Gastrocnemius medialis (tissue), 4 donors: ENCODE measurements at regions not wholly inside any gene's neighbourhood (a gene's known extent, or its start where the extent isn't known, plus 50 kb on each side); places are given as distances from the start of the nearest gene placed in this dataset.
"Not testable (repeated sequence)": the region's sequence is repeated elsewhere in the genome, so short reads cannot be mapped to it uniquely, and the experiment has no call there.

ENCODE experiments used
- ATAC-seq, 2 donors: fragments of 150-250 bp; one replicate each; pipeline ENCODE4 v1.9.1; 2016
- DNase-seq, 2 donors: peaks; one replicate each; pipeline ENCODE4 v3.0.0-alpha.2; 2019
- H3K27ac ChIP-seq, 4 donors: fragments of 200-600 bp; sonication (generic); 1 replicate in 1 of 4; 2 replicates in 3 of 4; pipeline ENCODE4 v1.5.1; 2016 to 2018; ENCODE audit warnings: mild to moderate bottlenecking in 2 of 4, moderate library complexity in 1 of 4
- H3K27me3 ChIP-seq, 3 donors: fragments of 200-600 bp; sonication (generic) in 2 of 3; 1 replicate in 1 of 3; 2 replicates in 2 of 3; pipeline versions ENCODE4 v1.5.1 to v1.6.0; 2016 to 2019; ENCODE audit warnings: mild to moderate bottlenecking in 1 of 3, moderate library complexity in 1 of 3
- H3K36me3 ChIP-seq, 2 donors: fragments of 200-600 bp; sonication (generic) in 1 of 2; one replicate each; pipeline ENCODE4 v1.5.1; 2017 to 2018
- H3K4me1 ChIP-seq, 2 donors: fragments of 200-600 bp; sonication (generic) in 1 of 2; one replicate each; pipeline ENCODE4 v1.5.1; 2016 to 2017; ENCODE audit warnings: mild to moderate bottlenecking in 2 of 2
- H3K4me3 ChIP-seq, 4 donors: fragments of 200-600 bp; sonication (generic) in 3 of 4; 1 replicate in 1 of 4; 2 replicates in 3 of 4; pipeline ENCODE4 v1.5.1; 2016 to 2019; ENCODE audit warnings: mild to moderate bottlenecking in 2 of 4
- H3K9me3 ChIP-seq, 3 donors: fragments of 200-600 bp; sonication (generic) in 2 of 3; 1 replicate in 1 of 3; 2 replicates in 2 of 3; pipeline ENCODE4 v1.5.1; 2016 to 2019
- POLR2A ChIP-seq, 2 donors: fragments of 450-650 bp; IDR thresholded peaks; one replicate each; pipeline ENCODE4 v1.6.1; 2017; ENCODE audit warnings: antibody characterized with exemption in 2 of 2, mild to moderate bottlenecking in 2 of 2, moderate library complexity in 2 of 2
- in situ Hi-C, 4 donors: fragments of 200-750 bp; cut with MboI; loops; one replicate each; pipeline versions ENCODE4 v1.15.0 to v1.8.0; 2017; ENCODE audit warnings: low sequenced_read_pairs in 4 of 4
- intact Hi-C: fragments of 100-400 bp; cut with DNase I; formaldehyde crosslinking; loops from one replicate; pipeline ENCODE4 v1.15.1; 2023; ENCODE audit warnings: low total_unique reads
- TF ChIP-seq, protein P1 (sequence below), 5 experiments: fragments of 450-650 bp in 3 of 5; fragments of 200-600 bp in 2 of 5; sonication (generic) in 2 of 5; IDR thresholded peaks in 4 of 5; conservative IDR thresholded peaks in 1 of 5; 1 replicate in 4 of 5; 2 replicates in 1 of 5; pipeline ENCODE4 v1.5.1; 2016 to 2019; ENCODE audit warnings: antibody characterized with exemption in 5 of 5, mild to moderate bottlenecking in 3 of 5, moderate library complexity in 3 of 5

DNA sequence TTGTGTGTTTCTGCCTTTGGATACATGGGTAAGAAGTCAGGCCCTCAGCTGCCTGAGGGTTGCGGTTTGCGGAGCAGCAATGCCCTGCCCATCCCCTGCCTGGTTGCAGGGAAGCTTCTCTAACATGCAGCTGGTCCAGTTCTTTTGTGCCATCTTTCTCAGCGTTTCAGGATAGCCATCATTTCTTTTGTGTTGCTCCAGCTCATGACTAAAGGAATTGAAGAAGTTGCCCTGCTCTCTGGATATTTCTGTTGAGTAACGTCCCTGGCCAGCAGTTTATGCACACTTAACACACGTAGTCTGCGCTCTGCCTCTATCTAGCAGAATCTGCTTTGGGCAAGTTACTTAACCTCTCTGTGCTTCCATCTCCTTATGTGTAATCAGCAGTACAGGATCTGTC is 62.1 kb downstream of the DOP1B start:
- intact Hi-C loops = no loop called here
- in situ Hi-C loops = no loop called here
- ATAC-seq (no peak), DNase-seq (no peak)
- H3K27me3 ChIP-seq = no peaks in the 10 kb centered on the region
- TF ChIP-seq POLR2A (IDR thresholded peaks at IDR 0.05) = no peak
- TF ChIP-seq, protein P1, sequence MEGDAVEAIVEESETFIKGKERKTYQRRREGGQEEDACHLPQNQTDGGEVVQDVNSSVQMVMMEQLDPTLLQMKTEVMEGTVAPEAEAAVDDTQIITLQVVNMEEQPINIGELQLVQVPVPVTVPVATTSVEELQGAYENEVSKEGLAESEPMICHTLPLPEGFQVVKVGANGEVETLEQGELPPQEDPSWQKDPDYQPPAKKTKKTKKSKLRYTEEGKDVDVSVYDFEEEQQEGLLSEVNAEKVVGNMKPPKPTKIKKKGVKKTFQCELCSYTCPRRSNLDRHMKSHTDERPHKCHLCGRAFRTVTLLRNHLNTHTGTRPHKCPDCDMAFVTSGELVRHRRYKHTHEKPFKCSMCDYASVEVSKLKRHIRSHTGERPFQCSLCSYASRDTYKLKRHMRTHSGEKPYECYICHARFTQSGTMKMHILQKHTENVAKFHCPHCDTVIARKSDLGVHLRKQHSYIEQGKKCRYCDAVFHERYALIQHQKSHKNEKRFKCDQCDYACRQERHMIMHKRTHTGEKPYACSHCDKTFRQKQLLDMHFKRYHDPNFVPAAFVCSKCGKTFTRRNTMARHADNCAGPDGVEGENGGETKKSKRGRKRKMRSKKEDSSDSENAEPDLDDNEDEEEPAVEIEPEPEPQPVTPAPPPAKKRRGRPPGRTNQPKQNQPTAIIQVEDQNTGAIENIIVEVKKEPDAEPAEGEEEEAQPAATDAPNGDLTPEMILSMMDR (IDR thresholded peaks at IDR 0.05 in 4 of 5, conservative IDR thresholded peaks at IDR 0.05 in 1 of 5) = no peak
- H3K36me3 ChIP-seq = peaks cover 0 to 66% of the 10 kb centered on the region in 2 donors
- no peaks in the 10 kb centered on the region for H3K4me1 ChIP-seq
- no peak overlapping the region for H3K27ac ChIP-seq
- H3K9me3 ChIP-seq = no peaks in the 10 kb centered on the region
- H3K4me3 ChIP-seq = no peak overlapping the region

DNA sequence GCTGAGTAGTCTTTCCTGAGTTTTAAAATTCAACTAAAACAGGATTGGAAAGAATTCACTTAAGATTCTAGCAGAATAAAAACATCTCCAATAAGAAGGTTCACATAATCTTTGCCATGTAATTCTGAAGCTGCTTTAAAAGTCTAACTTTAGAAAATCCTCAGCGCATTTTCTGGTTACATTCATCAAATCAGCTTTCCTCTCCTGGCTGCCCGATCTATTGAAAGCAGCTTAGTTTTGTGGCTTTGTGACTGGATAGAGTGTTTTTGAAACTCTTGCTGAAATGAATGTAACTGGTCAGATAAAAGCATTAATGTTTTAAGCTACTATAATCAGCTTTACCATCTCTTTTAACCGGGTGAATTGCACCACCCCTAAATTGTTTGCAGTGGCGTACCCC is 66.8 kb downstream of the DOP1B start:
- no peaks in the 10 kb centered on the region for H3K9me3 ChIP-seq
- DNase-seq = no peak
- no peak overlapping the region for H3K27ac ChIP-seq
- H3K4me1 ChIP-seq = no peaks in the 10 kb centered on the region
- no peak for ATAC-seq
- intact Hi-C loops = no loop called here
- TF ChIP-seq, protein P1 (IDR thresholded peaks at IDR 0.05 in 4 of 5, conservative IDR thresholded peaks at IDR 0.05 in 1 of 5) = no peak
- TF ChIP-seq POLR2A (IDR thresholded peaks at IDR 0.05) = no peak
- H3K4me3 ChIP-seq = no peak overlapping the region
- H3K36me3 ChIP-seq = peaks cover 0 to 54% of the 10 kb centered on the region in 2 donors
- in situ Hi-C loops = no loop called here
- H3K27me3 ChIP-seq = no peaks in the 10 kb centered on the region

GRCh38 chr21:36229181-36229580 is 72.6 kb downstream of the DOP1B start:
- DNase-seq (no peak), ATAC-seq (no peak)
- H3K36me3 ChIP-seq = peaks cover 0 to 38% of the 10 kb centered on the region in 2 donors
- H3K27me3 ChIP-seq = no peaks in the 10 kb centered on the region
- no peaks in the 10 kb centered on the region for H3K9me3 ChIP-seq
- in situ Hi-C loops (no loop called here), intact Hi-C loops (no loop called here)
- H3K4me3 ChIP-seq = no peak overlapping the region
- no peak overlapping the region for H3K27ac ChIP-seq
- H3K4me1 ChIP-seq = no peaks in the 10 kb centered on the region
- TF ChIP-seq POLR2A (IDR thresholded peaks at IDR 0.05) = no peak
- TF ChIP-seq, protein P1 (IDR thresholded peaks at IDR 0.05 in 4 of 5, conservative IDR thresholded peaks at IDR 0.05 in 1 of 5) = no peak

DNA sequence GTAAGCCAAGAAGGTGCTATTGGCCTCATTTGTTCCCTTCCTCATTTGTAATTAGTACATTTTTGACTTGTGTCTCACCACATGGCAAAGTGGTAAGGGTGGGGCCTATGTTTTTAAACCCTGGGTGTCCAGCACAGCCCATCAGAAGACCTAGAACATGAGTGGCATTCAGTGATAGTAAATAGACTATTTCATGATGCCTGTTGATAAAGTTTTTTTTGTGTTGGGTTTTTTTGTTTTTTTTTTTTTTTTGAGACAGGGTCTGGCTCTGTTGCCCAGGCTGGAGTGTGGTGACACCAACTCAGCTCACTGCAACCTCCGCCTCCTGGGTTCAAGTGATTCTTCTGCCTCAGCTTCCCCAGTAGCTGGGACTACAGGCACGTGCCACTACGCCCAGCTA is 74.8 kb downstream of the DOP1B start:
- H3K4me3 ChIP-seq, DNase-seq, H3K27me3 ChIP-seq, H3K9me3 ChIP-seq, ATAC-seq, intact Hi-C loops, H3K27ac ChIP-seq, in situ Hi-C loops, H3K4me1 ChIP-seq: not testable (repeated sequence)
- peaks cover 0 to 19% of the 10 kb centered on the region in 2 donors for H3K36me3 ChIP-seq

DNA sequence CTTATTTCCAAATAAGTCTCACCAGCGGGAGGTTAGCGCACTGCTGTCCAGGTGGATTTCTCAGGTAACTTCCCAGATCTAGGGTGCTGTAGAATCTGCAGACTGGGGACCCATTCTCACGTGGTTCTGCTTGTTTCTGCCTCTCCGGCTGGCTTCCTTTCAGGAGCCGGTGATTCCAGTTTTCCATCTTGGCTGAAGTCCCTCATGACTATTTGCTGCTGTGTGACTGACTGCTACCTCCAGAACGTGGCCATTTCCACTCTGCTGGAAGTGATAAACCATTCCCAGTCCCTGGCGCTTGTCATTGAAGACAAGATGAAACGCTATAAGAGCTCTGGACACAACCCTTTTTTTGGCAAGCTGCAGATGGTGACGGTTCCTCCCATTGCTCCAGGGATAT is 76.0 kb downstream of the DOP1B start:
- TF ChIP-seq, protein P1 (IDR thresholded peaks at IDR 0.05 in 4 of 5, conservative IDR thresholded peaks at IDR 0.05 in 1 of 5) = no peak
- no peak for TF ChIP-seq POLR2A (IDR thresholded peaks at IDR 0.05)
- no peak for DNase-seq
- H3K27ac ChIP-seq = no peak overlapping the region
- intact Hi-C loops = no loop called here
- in situ Hi-C loops = no loop called here
- H3K9me3 ChIP-seq = no peaks in the 10 kb centered on the region
- no peaks in the 10 kb centered on the region for H3K27me3 ChIP-seq
- ATAC-seq = no peak
- H3K4me3 ChIP-seq = no peak overlapping the region
- peaks cover 0 to 24% of the 10 kb centered on the region in 2 donors for H3K36me3 ChIP-seq
- H3K4me1 ChIP-seq = no peaks in the 10 kb centered on the region
